ENCODE measurements at regions not wholly inside any gene's neighbourhood (a gene's known extent, or its start where the extent isn't known, plus 50 kb on each side); places are given as distances from the start of the nearest gene placed in this dataset.

DNA sequence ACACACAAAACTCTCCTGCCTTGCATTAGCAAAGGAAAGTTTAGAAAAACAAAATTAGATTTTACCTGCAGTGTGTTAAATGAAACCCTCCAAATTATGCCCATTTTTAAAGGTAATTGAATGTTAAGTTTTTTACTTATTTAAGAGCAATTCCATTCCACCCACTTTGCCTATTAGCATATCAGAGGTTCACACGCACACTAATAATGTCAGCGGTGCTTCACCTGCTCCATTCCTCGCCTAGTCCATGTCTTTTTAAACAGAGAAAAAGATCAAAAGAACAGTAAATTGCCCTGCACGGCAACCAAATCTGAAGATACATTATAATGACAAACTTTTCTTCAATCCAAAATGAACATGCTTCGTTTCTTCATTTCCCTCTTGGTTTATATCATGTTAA is 97.3 kb upstream of the LRRN1 start:
- no peak for TF ChIP-seq CTCF (IDR thresholded peaks at IDR 0.05)
- TF ChIP-seq POLR2A (IDR thresholded peaks at IDR 0.05), result no peak
- TF ChIP-seq POLR2AphosphoS5 (IDR thresholded peaks at IDR 0.05), result no peak
